Keratinocyte (primary cell): ENCODE measurements at regions not wholly inside any gene's neighbourhood (a gene's known extent, or its start where the extent isn't known, plus 50 kb on each side); places are given as distances from the start of the nearest gene placed in this dataset.

Experiments
- DNase-seq: peaks from one replicate; pipeline ENCODE4 v3.0.0-alpha.2; 2011; ENCODE audit warnings: low read depth, missing footprints, low spot score
- FAIRE-seq: peaks from 2 replicates; lab custom pipeline; 2011; peaks lifted over from hg19 to GRCh38; lab: Jason Lieb, UNC
- H2AFZ ChIP-seq: 2 replicates; pipeline ENCODE4 v1.6.0; 2012; ENCODE audit warnings: low read length, control low read depth, inconsistent platforms; ENCODE audit not compliant: control insufficient read depth
- H3K27ac ChIP-seq: 2 replicates; pipeline ENCODE4 v1.5.1; 2011; ENCODE audit warnings: low read length; ENCODE audit not compliant: control insufficient read depth, insufficient read depth
- H3K27me3 ChIP-seq: 3 replicates; pipeline ENCODE4 v1.6.0; 2011; ENCODE audit warnings: low read length; ENCODE audit not compliant: control insufficient read depth, insufficient read depth; ENCODE audit errors: extremely low read depth
- H3K36me3 ChIP-seq, 2 experiments: 2 replicates in 1 of 2; 3 replicates in 1 of 2; pipeline ENCODE4 v1.5.1; 2011; ENCODE audit warnings: low read length in 2 of 2, mild to moderate bottlenecking in 1 of 2; ENCODE audit not compliant: control insufficient read depth in 2 of 2, insufficient read depth in 2 of 2; ENCODE audit errors: extremely low read depth in 1 of 2
- H3K4me1 ChIP-seq: 3 replicates; pipeline ENCODE4 v1.5.1; 2011; ENCODE audit warnings: low read length; ENCODE audit not compliant: control insufficient read depth, insufficient read depth; ENCODE audit errors: extremely low read depth
- H3K4me2 ChIP-seq: 3 replicates; pipeline ENCODE4 v1.6.0; 2011; ENCODE audit warnings: low read depth, low read length; ENCODE audit not compliant: control insufficient read depth, insufficient read depth; ENCODE audit errors: extremely low read depth
- H3K4me3 ChIP-seq, 3 experiments: fragments of 200-600 bp in 1 of 3; sonication (generic) in 1 of 3; 2 replicates in 2 of 3; 3 replicates in 1 of 3; pipeline ENCODE4 v1.5.1; 2011 to 2016; ENCODE audit warnings: low read length in 3 of 3, mild to moderate bottlenecking in 3 of 3, control low read depth in 2 of 3, inconsistent platforms in 1 of 3, low read depth in 1 of 3, mixed read lengths in 1 of 3, mixed run types in 1 of 3, moderate library complexity in 1 of 3; ENCODE audit not compliant: control insufficient read depth in 2 of 3, insufficient read depth in 2 of 3; ENCODE audit errors: extremely low read depth in 1 of 3
- H3K79me2 ChIP-seq: 2 replicates; pipeline ENCODE4 v1.6.0; 2012; ENCODE audit warnings: low read length; ENCODE audit not compliant: control insufficient read depth, insufficient read depth
- H3K9ac ChIP-seq: 3 replicates; pipeline ENCODE4 v1.6.0; 2011; ENCODE audit warnings: low read length; ENCODE audit not compliant: control insufficient read depth, insufficient read depth; ENCODE audit errors: extremely low read depth
- H3K9me1 ChIP-seq: 3 replicates; pipeline ENCODE4 v1.6.0; 2011; ENCODE audit warnings: low read length; ENCODE audit not compliant: control insufficient read depth, insufficient read depth; ENCODE audit errors: extremely low read depth
- H3K9me3 ChIP-seq: 2 replicates; pipeline ENCODE4 v1.5.1; 2012; ENCODE audit warnings: low read depth, low read length; ENCODE audit not compliant: control insufficient read depth
- H4K20me1 ChIP-seq: 3 replicates; pipeline ENCODE4 v1.6.0; 2011; ENCODE audit warnings: low read length; ENCODE audit not compliant: control insufficient read depth, insufficient read depth; ENCODE audit errors: extremely low read depth
- CTCF ChIP-seq, 3 experiments: IDR thresholded peaks in 1 of 3; conservative IDR thresholded peaks in 1 of 3; optimal IDR thresholded peaks in 1 of 3; 2 replicates in 2 of 3; 3 replicates in 1 of 3; pipeline versions ENCODE3 to v1.5.1; 2011; ENCODE audit warnings: low read length in 3 of 3, mild to moderate bottlenecking in 3 of 3, moderate library complexity in 2 of 3, control low read depth in 1 of 3, inconsistent platforms in 1 of 3; ENCODE audit not compliant: insufficient read depth in 2 of 3; ENCODE audit errors: extremely low read depth in 1 of 3
- EZH2 ChIP-seq: IDR thresholded peaks from one replicate; pipeline ENCODE4 v1.6.1; 2012; ENCODE audit warnings: inconsistent platforms, mild to moderate bottlenecking, low read length, moderate library complexity
- dilution Hi-C: fragments of 300-500 bp; cut with MboI; formaldehyde crosslinking; loops from one replicate; pipeline ENCODE4 v1.7.0; 2020; ENCODE audit warnings: low sequenced_read_pairs; ENCODE audit not compliant: extremely low pct_ligation_motif_present

- dilution Hi-C loops: no loop called here
- Histone ChIP-seq H3K9me1 (no peaks in the 10 kb centered on the region), H2AFZ (no peak overlapping the region), H3K9me3 (no peaks in the 10 kb centered on the region), H3K4me2 (no peak overlapping the region), H3K4me1 (no peaks in the 10 kb centered on the region), H3K27me3 (peaks cover 15% of the 10 kb centered on the region), H3K36me3 (no peaks in the 10 kb centered on the region), H3K9ac (no peak overlapping the region), H3K79me2 (no peaks in the 10 kb centered on the region), H3K27ac (no peak overlapping the region), H4K20me1 (no peaks in the 10 kb centered on the region), H3K4me3 (no peak overlapping the region)
- DNase-seq (no peak), FAIRE-seq (no peak)
- no peak for TF ChIP-seq CTCF (optimal IDR thresholded peaks at IDR 0.05 in 1 of 3, IDR thresholded peaks at IDR 0.05 in 1 of 3, conservative IDR thresholded peaks at IDR 0.05 in 1 of 3; ENCODE audit: extremely low read depth in 1 of 3, insufficient read depth in 2 of 3, low read length in 3 of 3)
- TF ChIP-seq EZH2: no peak
These were observed 145.3 kb downstream of the FOXL1 start for GRCh38 chr16:86723689-86724088.

GRCh38 chr16:86725401-86725800 lies 147.1 kb downstream of the FOXL1 start:
- peaks cover 23% of the 10 kb centered on the region for H3K27me3 ChIP-seq
- dilution Hi-C loops: no loop called here
- no peak overlapping the region for H3K27ac ChIP-seq
- TF ChIP-seq CTCF (optimal IDR thresholded peaks at IDR 0.05 in 1 of 3, IDR thresholded peaks at IDR 0.05 in 1 of 3, conservative IDR thresholded peaks at IDR 0.05 in 1 of 3; ENCODE audit: extremely low read depth in 1 of 3, insufficient read depth in 2 of 3, low read length in 3 of 3) (no peak), EZH2 (no peak)
- no peak overlapping the region for H3K4me3 ChIP-seq
- H3K4me1 ChIP-seq: no peaks in the 10 kb centered on the region
- no peaks in the 10 kb centered on the region for H3K9me1 ChIP-seq
- no peaks in the 10 kb centered on the region for H3K79me2 ChIP-seq
- FAIRE-seq (no peak), DNase-seq (no peak)
- H3K9me3 ChIP-seq: no peaks in the 10 kb centered on the region
- H4K20me1 ChIP-seq: no peaks in the 10 kb centered on the region
- H3K9ac ChIP-seq: no peak overlapping the region
- no peaks in the 10 kb centered on the region for H3K36me3 ChIP-seq
- H3K4me2 ChIP-seq: no peak overlapping the region
- no peak overlapping the region for H2AFZ ChIP-seq
